ENCODE measurements at regions not wholly inside any gene's neighbourhood (a gene's known extent, or its start where the extent isn't known, plus 50 kb on each side); places are given as distances from the start of the nearest gene placed in this dataset.

DNA sequence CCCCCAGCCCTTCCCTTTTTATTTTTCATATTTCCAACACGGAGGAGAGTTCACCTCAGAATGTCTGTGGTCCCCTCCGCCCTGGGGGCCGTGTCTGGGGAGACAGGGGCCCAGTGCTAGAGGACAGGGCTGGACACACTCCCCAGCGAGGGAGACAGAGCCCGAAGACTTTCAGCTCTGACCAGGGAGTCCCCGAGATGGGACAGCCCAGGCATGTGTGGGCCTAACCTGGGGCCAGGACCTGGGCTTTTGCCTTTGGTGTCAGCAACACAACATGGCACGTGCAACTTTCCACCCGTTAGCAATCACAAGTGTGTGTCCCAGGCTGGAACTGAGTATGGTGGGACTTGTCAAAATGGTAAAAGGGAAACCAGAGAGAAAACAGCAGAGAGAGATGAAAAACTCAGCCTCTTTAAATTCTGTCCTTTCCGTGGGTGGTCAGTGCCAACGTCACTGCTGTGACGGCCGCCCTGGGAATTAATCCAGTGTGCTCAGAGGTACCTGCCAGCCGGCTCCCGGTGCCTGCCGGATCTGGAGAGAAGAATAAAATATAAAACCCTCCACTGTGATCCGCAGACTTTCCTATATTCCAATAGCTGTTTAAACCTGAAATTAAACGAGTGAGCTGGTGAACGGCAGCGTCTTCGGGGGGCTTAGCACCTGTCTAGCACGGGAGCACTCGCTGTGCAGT lies 245.8 kb downstream of the EIPR1 start:
- H3K36me3 Mint-ChIP-seq (ENCODE audit: insufficient read depth, unreplicated experiment), result no peaks in the 10 kb centered on the region
- no peak for DNase-seq
- H3K27me3 ChIP-seq (replicated peaks; ENCODE audit: control insufficient read depth, insufficient read depth, low read length), result no peaks in the 10 kb centered on the region; the same call in 1 of the 2 replicates
- no peaks in the 10 kb centered on the region for H3K9me3 Mint-ChIP-seq (ENCODE audit: unreplicated experiment)
- H3K4me1 Mint-ChIP-seq (ENCODE audit: low read depth, unreplicated experiment), result no peaks in the 10 kb centered on the region
- peaks cover 11% of the 10 kb centered on the region for H3K27me3 Mint-ChIP-seq (ENCODE audit: insufficient read depth, unreplicated experiment)
- no peak overlapping the region for H3K4me3 Mint-ChIP-seq (ENCODE audit: unreplicated experiment)
- no peaks in the 10 kb centered on the region for H3K36me3 ChIP-seq (ENCODE audit: control insufficient read depth, insufficient read depth, low read length)
- H3K27ac Mint-ChIP-seq (ENCODE audit: unreplicated experiment), result no peak overlapping the region
- no TSS peak for BruUV-seq (replicated peaks)
- TF ChIP-seq, protein P1, sequence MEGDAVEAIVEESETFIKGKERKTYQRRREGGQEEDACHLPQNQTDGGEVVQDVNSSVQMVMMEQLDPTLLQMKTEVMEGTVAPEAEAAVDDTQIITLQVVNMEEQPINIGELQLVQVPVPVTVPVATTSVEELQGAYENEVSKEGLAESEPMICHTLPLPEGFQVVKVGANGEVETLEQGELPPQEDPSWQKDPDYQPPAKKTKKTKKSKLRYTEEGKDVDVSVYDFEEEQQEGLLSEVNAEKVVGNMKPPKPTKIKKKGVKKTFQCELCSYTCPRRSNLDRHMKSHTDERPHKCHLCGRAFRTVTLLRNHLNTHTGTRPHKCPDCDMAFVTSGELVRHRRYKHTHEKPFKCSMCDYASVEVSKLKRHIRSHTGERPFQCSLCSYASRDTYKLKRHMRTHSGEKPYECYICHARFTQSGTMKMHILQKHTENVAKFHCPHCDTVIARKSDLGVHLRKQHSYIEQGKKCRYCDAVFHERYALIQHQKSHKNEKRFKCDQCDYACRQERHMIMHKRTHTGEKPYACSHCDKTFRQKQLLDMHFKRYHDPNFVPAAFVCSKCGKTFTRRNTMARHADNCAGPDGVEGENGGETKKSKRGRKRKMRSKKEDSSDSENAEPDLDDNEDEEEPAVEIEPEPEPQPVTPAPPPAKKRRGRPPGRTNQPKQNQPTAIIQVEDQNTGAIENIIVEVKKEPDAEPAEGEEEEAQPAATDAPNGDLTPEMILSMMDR (IDR thresholded peaks at IDR 0.05; ENCODE audit: insufficient read depth in 1 of 2, low read depth in 1 of 2, low read length in 1 of 2, severe bottlenecking in 1 of 2, unreplicated experiment in 1 of 2), result no peak
- ChIA-PET POLR2A (no interaction called here), CTCF (no interaction called here)
- no peaks in the 10 kb centered on the region for H3K9me3 ChIP-seq
- H3K4me1 ChIP-seq, result no peaks in the 10 kb centered on the region
- intact Hi-C loops (cut with micrococcal nuclease; ENCODE audit: unreplicated experiment), result no loop called here
- H3K4me3 ChIP-seq (ENCODE audit: low read depth, low read length), result no peak overlapping the region

DNA sequence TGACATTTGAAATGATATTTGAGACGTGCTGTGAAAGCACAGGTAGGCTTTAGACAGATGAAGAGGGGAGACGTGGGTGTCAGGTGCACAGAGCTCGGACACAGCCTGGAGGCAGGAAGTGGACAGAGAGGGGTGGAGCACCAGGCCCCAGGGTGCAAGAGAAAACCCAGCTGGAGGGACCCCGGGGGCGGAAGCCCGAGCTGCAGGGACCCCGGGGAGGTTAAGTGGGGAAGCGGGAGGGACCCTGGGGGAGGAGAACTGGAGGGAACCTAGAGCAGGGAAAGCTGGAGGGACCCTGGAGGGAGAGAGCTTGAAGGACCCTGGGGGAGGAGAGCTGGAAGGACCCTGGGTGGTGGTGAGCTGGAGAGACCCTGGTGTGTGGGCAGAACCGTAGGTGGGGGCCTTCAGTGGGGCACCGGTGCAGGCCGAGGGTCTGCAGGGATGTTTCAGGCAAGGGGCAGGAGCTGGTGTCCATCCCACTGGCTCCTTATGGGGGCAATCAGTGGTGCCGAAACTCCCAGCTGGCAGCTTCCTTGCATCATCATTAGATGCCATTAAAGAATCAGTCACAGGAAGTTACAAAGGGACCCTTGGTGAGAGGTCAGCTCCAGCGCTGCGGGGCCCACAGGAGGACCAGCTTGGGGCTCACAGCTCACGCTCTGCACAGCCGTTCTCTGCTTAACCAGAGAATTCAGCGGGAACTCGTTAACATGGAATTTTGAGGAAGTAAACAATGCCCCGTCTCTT lies 246.6 kb downstream of the EIPR1 start:
- no peaks in the 10 kb centered on the region; the same call in 1 of the 2 replicates for H3K27me3 ChIP-seq (replicated peaks; ENCODE audit: control insufficient read depth, insufficient read depth, low read length)
- BruUV-seq (replicated peaks), result no TSS peak
- no peak overlapping the region for H3K4me3 ChIP-seq (ENCODE audit: low read depth, low read length)
- H3K9me3 ChIP-seq, result no peaks in the 10 kb centered on the region
- peaks cover 11% of the 10 kb centered on the region for H3K27me3 Mint-ChIP-seq (ENCODE audit: insufficient read depth, unreplicated experiment)
- no peak overlapping the region for H3K4me3 Mint-ChIP-seq (ENCODE audit: unreplicated experiment)
- POLR2A ChIA-PET, result no interaction called here
- no peak for DNase-seq
- no peaks in the 10 kb centered on the region for H3K9me3 Mint-ChIP-seq (ENCODE audit: unreplicated experiment)
- TF ChIP-seq, protein P1 (IDR thresholded peaks at IDR 0.05; ENCODE audit: insufficient read depth in 1 of 2, low read depth in 1 of 2, low read length in 1 of 2, severe bottlenecking in 1 of 2, unreplicated experiment in 1 of 2), result no peak
- intact Hi-C loops (cut with micrococcal nuclease; ENCODE audit: unreplicated experiment), result no loop called here
- H3K4me1 Mint-ChIP-seq (ENCODE audit: low read depth, unreplicated experiment), result no peaks in the 10 kb centered on the region
- H3K4me1 ChIP-seq, result no peaks in the 10 kb centered on the region
- H3K27ac Mint-ChIP-seq (ENCODE audit: unreplicated experiment), result no peak overlapping the region
- H3K36me3 Mint-ChIP-seq (ENCODE audit: insufficient read depth, unreplicated experiment), result no peaks in the 10 kb centered on the region
- CTCF ChIA-PET, result no interaction called here
- no peaks in the 10 kb centered on the region for H3K36me3 ChIP-seq (ENCODE audit: control insufficient read depth, insufficient read depth, low read length)

DNA sequence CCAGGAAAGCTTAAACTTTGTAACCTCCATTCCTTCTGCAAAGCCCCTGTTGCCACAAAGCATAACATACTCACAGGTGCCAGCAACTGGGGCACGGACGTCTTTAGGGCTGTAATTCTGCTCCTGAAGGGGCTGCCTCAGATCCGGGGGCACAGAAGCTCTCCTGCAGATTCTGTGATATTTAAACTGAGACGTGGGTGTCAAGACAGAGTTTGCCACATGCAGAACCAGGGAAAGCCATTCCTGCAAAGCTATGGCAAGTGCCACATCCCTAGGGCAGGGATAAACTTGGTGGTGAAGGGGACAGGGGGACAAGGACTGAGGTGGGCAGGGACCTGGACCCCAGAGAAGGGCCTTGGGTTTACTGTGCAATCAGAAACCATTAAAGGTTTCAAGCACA lies 247.2 kb downstream of the EIPR1 start:
- POLR2A ChIA-PET, result no interaction called here

More for the DNA sequence above, 247.2 kb downstream of the EIPR1 start:
- no peak overlapping the region for H3K4me3 Mint-ChIP-seq (ENCODE audit: unreplicated experiment)
- no TSS peak for BruUV-seq (replicated peaks)
- intact Hi-C loops (cut with micrococcal nuclease; ENCODE audit: unreplicated experiment), result no loop called here
- Histone ChIP-seq H3K4me3 (ENCODE audit: low read depth, low read length) (no peak overlapping the region), H3K36me3 (ENCODE audit: control insufficient read depth, insufficient read depth, low read length) (no peaks in the 10 kb centered on the region), H3K9me3 (no peaks in the 10 kb centered on the region), H3K4me1 (no peaks in the 10 kb centered on the region), H3K27me3 (replicated peaks; ENCODE audit: control insufficient read depth, insufficient read depth, low read length) (no peaks in the 10 kb centered on the region; the same call in 1 of the 2 replicates)
- CTCF ChIA-PET, result no interaction called here
- H3K9me3 Mint-ChIP-seq (ENCODE audit: unreplicated experiment), result no peaks in the 10 kb centered on the region
- TF ChIP-seq, protein P1 (IDR thresholded peaks at IDR 0.05; ENCODE audit: insufficient read depth in 1 of 2, low read depth in 1 of 2, low read length in 1 of 2, severe bottlenecking in 1 of 2, unreplicated experiment in 1 of 2), result no peak
- H3K27me3 Mint-ChIP-seq (ENCODE audit: insufficient read depth, unreplicated experiment), result peaks cover 11% of the 10 kb centered on the region
- H3K4me1 Mint-ChIP-seq (ENCODE audit: low read depth, unreplicated experiment), result no peaks in the 10 kb centered on the region
- no peaks in the 10 kb centered on the region for H3K36me3 Mint-ChIP-seq (ENCODE audit: insufficient read depth, unreplicated experiment)
- no peak overlapping the region for H3K27ac Mint-ChIP-seq (ENCODE audit: unreplicated experiment)
- DNase-seq, result no peak

All from Caco-2 (cell line).